ENCODE measurements at regions not wholly inside any gene's neighbourhood (a gene's known extent, or its start where the extent isn't known, plus 50 kb on each side); places are given as distances from the start of the nearest gene placed in this dataset.

- no peak for TF ChIP-seq CTCF (IDR thresholded peaks at IDR 0.05; ENCODE audit: extremely low read depth in 1 of 2, insufficient read depth in 1 of 2, low read depth in 1 of 2, low read length in 2 of 2)
- no peak for TF ChIP-seq POLR2A (IDR thresholded peaks at IDR 0.05; ENCODE audit: low read depth, low read length)
Observed at GRCh38 chr1:14067711-14068110, 367.7 kb downstream of the PRDM2 start.
